C4-2B (cell line): ENCODE measurements at regions not wholly inside any gene's neighbourhood (a gene's known extent, or its start where the extent isn't known, plus 50 kb on each side); places are given as distances from the start of the nearest gene placed in this dataset.

Experiments used
- ZFX ChIP-seq: fragments of 450-650 bp; IDR thresholded peaks from 2 replicates; pipeline ENCODE4 v1.6.1; 2017
- TF ChIP-seq, protein P1 (sequence below): fragments of 450-650 bp; conservative IDR thresholded peaks from 2 replicates; pipeline ENCODE4 v1.5.1; 2017; ENCODE audit warnings: mild to moderate bottlenecking

DNA sequence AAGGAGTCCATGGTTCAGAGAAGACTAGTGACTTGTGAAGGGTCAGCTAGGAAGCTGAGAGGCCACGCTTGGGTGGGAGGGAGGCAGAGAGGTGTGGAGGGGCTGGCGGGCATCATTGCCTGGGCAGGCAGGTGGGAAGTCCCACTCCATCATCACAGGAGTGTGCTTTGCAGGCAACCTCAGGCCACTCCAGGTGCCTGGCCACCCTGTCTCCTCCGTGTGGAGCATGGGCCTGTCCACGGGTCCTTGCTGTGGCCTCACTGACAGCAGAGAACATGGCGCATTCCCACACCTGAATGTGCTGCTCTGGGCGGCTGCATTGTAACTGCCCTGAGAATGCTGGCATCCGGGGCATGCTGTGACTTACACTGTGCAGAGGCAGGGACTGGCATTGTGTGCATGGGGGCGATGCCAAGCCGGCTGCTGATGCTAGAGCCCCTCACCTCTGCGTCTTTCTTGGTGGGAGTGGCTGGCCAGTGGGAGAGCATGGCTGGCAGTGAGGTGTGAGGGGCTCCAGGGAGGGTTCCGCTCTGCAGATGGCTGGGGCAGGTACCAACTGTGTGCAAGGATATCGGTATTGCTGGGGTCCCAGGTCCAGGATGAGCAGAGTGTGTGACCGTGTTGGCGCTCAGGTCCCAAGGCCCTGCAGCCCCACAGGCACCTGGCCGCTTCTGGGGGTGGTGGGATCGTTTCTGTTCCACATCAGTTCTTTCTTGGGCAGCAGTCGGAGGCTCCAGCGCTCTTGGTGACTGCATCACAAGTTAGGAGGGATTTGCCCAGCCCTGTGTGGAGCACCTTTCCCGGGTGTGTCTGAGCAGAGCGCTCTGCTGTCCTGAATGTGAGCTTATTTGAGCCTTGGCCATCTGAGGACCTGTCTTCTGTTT, 94.8 kb downstream of the NPIPB11 start:
- TF ChIP-seq, protein P1, sequence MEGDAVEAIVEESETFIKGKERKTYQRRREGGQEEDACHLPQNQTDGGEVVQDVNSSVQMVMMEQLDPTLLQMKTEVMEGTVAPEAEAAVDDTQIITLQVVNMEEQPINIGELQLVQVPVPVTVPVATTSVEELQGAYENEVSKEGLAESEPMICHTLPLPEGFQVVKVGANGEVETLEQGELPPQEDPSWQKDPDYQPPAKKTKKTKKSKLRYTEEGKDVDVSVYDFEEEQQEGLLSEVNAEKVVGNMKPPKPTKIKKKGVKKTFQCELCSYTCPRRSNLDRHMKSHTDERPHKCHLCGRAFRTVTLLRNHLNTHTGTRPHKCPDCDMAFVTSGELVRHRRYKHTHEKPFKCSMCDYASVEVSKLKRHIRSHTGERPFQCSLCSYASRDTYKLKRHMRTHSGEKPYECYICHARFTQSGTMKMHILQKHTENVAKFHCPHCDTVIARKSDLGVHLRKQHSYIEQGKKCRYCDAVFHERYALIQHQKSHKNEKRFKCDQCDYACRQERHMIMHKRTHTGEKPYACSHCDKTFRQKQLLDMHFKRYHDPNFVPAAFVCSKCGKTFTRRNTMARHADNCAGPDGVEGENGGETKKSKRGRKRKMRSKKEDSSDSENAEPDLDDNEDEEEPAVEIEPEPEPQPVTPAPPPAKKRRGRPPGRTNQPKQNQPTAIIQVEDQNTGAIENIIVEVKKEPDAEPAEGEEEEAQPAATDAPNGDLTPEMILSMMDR, result no peak
- TF ChIP-seq ZFX, result no peak
